Breast epithelium (tissue), 3 donors: ENCODE measurements at regions not wholly inside any gene's neighbourhood (a gene's known extent, or its start where the extent isn't known, plus 50 kb on each side); places are given as distances from the start of the nearest gene placed in this dataset.

Experiments used
- POLR2A ChIP-seq: fragments of 450-650 bp; IDR thresholded peaks from one replicate; pipeline ENCODE4 v1.6.1; 2016; ENCODE audit warnings: antibody characterized with exemption, mild to moderate bottlenecking, moderate library complexity
- TF ChIP-seq, protein P1 (sequence below), 3 donors: fragments of 450-650 bp; IDR thresholded peaks; one replicate each; pipeline ENCODE4 v1.5.1; 2016 to 2017; ENCODE audit warnings: antibody characterized with exemption in 3 of 3, mild to moderate bottlenecking in 3 of 3, moderate library complexity in 3 of 3

- TF ChIP-seq, protein P1, sequence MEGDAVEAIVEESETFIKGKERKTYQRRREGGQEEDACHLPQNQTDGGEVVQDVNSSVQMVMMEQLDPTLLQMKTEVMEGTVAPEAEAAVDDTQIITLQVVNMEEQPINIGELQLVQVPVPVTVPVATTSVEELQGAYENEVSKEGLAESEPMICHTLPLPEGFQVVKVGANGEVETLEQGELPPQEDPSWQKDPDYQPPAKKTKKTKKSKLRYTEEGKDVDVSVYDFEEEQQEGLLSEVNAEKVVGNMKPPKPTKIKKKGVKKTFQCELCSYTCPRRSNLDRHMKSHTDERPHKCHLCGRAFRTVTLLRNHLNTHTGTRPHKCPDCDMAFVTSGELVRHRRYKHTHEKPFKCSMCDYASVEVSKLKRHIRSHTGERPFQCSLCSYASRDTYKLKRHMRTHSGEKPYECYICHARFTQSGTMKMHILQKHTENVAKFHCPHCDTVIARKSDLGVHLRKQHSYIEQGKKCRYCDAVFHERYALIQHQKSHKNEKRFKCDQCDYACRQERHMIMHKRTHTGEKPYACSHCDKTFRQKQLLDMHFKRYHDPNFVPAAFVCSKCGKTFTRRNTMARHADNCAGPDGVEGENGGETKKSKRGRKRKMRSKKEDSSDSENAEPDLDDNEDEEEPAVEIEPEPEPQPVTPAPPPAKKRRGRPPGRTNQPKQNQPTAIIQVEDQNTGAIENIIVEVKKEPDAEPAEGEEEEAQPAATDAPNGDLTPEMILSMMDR (IDR thresholded peaks at IDR 0.05), result no peak
- no peak for TF ChIP-seq POLR2A
Measured at GRCh38 chr4:111066447-111066846, 443.6 kb upstream of the PITX2 start.
